ENCODE measurements at regions not wholly inside any gene's neighbourhood (a gene's known extent, or its start where the extent isn't known, plus 50 kb on each side); places are given as distances from the start of the nearest gene placed in this dataset.

DNA sequence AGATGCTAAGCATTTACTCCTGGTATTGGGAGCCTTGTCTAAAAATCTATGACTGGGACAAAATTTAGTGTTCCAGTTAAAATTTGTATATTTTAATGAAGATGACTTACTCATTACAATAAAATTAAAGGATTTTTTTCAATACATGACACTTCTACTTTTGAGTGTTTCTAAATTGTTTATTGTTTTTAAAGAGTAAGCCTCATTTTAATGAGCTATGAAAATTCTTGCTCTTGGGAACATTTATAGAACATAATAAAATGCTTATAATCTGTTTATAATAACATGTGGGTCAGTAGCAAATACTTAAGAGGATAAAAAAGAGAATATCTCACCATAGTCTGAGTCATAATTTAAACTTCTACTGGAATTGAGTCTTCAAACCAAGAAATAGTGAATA, 149.5 kb downstream of the PLCE1 start:
- ATAC-seq = no peak
- FAIRE-seq = peak; percentile 72
- intact Hi-C loops (cut with DNase I) = no loop called here
- Histone ChIP-seq H3K27ac (no peak overlapping the region), H3K4me3 (no peak overlapping the region), H3K36me3 (no peaks in the 10 kb centered on the region), H3K27me3 (no peaks in the 10 kb centered on the region), H3K9me3 (no peaks in the 10 kb centered on the region), H3K4me1 (no peaks in the 10 kb centered on the region)
- DNase-seq = no peak
- TF ChIP-seq, protein P1, sequence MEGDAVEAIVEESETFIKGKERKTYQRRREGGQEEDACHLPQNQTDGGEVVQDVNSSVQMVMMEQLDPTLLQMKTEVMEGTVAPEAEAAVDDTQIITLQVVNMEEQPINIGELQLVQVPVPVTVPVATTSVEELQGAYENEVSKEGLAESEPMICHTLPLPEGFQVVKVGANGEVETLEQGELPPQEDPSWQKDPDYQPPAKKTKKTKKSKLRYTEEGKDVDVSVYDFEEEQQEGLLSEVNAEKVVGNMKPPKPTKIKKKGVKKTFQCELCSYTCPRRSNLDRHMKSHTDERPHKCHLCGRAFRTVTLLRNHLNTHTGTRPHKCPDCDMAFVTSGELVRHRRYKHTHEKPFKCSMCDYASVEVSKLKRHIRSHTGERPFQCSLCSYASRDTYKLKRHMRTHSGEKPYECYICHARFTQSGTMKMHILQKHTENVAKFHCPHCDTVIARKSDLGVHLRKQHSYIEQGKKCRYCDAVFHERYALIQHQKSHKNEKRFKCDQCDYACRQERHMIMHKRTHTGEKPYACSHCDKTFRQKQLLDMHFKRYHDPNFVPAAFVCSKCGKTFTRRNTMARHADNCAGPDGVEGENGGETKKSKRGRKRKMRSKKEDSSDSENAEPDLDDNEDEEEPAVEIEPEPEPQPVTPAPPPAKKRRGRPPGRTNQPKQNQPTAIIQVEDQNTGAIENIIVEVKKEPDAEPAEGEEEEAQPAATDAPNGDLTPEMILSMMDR (IDR thresholded peaks at IDR 0.05) = no peak

DNA sequence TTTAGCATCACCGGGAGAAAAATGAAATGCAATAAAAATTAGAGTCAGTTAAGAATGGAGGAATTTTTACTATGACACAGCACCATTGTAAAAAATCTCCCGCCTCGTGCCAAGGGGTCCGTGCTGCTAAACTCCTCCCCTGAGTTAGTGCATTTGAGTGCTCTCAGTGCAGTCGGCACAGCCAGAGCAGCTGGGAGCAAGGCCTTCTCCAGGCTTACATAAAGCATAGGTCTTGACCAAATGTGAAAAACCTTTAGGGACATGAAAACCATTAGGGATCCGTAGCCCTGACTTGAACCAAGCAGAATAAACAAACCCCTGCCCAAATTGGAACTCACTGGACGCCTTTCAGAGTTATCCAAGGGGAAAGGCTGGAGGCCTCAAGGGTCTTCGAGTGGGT, 152.6 kb downstream of the PLCE1 start:
- TF ChIP-seq, protein P1 (IDR thresholded peaks at IDR 0.05) = no peak
- Histone ChIP-seq H3K27ac (no peak overlapping the region), H3K36me3 (no peaks in the 10 kb centered on the region), H3K4me3 (no peak overlapping the region), H3K27me3 (no peaks in the 10 kb centered on the region), H3K9me3 (no peaks in the 10 kb centered on the region), H3K4me1 (no peaks in the 10 kb centered on the region)
- no peak for FAIRE-seq
- intact Hi-C loops (cut with DNase I) = no loop called here
- DNase-seq = no peak
- 92 to 94% methylated on average over 8 of the region's 8 CpGs for WGBS, 2 donors
- no peak for ATAC-seq

DNA sequence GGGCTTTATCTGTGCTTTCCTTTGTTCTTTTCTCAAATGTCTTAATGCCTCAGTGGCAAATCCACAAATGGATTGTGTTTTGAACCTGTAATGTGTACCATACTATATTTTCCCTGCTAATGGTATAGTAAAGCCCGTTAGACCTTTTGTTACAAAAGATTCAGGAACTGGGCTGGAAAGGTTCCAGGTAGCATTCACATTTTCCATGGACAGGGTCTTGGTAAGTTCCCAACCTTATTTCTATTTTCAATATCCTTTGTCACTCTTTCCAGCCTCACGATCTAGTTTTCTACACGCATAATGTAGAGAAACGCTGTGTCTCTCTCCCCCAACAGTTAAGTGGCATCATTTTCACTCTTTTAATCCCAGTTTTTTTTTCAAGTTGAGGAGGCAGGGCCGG, 153.0 kb downstream of the PLCE1 start:
- Histone ChIP-seq H3K36me3 (no peaks in the 10 kb centered on the region), H3K27me3 (no peaks in the 10 kb centered on the region), H3K9me3 (no peaks in the 10 kb centered on the region), H3K27ac (no peak overlapping the region), H3K4me3 (no peak overlapping the region), H3K4me1 (no peaks in the 10 kb centered on the region)
- 94 to 98% methylated on average over 5 of the region's 5 CpGs for WGBS, 2 donors
- ATAC-seq (no peak), FAIRE-seq (no peak), DNase-seq (no peak)
- TF ChIP-seq, protein P1 (IDR thresholded peaks at IDR 0.05) = no peak
- intact Hi-C loops (cut with DNase I) = no loop called here

DNA sequence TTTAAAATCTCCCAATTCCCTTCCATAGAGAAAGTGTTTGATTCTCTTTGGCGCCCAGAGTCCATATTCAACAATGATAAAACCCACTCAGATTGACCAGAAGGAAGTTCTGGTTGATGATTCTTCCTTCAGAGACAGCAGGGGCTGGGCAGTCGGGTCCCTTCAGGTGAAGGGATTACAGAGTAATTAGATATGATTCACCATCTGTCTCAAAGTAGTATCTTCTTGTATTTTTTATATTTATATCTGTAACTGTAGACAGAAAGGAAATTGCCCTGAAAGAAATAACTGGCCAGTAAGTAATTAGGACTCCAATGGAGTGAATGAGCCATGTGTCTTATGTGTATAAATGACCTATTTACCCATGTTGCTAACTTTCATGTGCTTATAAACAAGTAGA, 156.0 kb downstream of the PLCE1 start:
- Histone ChIP-seq H3K4me1 (no peaks in the 10 kb centered on the region), H3K27ac (no peak overlapping the region), H3K36me3 (no peaks in the 10 kb centered on the region), H3K4me3 (no peak overlapping the region), H3K27me3 (no peaks in the 10 kb centered on the region), H3K9me3 (no peaks in the 10 kb centered on the region)
- TF ChIP-seq, protein P1 (IDR thresholded peaks at IDR 0.05) = no peak
- FAIRE-seq = no peak
- intact Hi-C loops (cut with DNase I) = no loop called here
- 94 to 99% methylated on average over 2 of the region's 2 CpGs for WGBS, 2 donors
- no peak for DNase-seq
- no peak for ATAC-seq

DNA sequence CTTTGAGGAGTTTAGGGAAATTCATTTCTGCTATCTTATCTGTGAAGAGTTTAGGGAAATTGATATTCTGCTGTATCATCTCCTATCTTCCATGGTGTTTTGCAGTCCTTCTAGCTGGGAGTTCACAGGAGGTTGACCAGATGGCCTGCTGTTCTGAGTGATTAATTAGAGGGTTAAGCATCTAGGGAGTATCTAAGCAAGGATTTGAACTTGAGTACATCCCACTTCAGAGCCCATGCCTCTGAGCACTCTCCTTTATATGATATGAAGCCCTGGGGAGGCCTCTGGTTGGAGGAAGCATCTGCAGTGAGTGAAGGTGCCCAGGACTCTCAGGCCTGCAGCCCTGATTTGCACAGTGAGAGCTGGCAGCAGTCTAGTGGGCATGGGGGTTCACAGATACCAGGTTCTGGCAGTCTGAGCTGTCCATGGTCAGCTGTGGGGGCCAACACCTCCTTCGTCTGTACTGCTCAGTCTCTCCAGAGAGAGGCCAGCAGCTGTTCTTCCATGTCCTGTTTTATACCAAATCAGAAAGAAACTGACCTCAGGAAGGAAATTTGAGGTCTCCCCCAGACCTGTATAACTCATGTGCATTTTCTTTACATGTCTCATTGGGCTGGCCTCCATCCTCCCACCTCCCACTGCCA, 156.9 kb downstream of the PLCE1 start:
- DNase-seq (no peak), ATAC-seq (no peak), FAIRE-seq (no peak)
- TF ChIP-seq, protein P1 (IDR thresholded peaks at IDR 0.05) = no peak
- no peaks in the 10 kb centered on the region for H3K27me3 ChIP-seq
- no peaks in the 10 kb centered on the region for H3K4me1 ChIP-seq
- H3K9me3 ChIP-seq = no peaks in the 10 kb centered on the region
- WGBS, 2 donors = 90 to 100% methylated on average over 1 of the region's 1 CpG
- intact Hi-C loops (cut with DNase I) = no loop called here
- H3K4me3 ChIP-seq = no peak overlapping the region
- H3K36me3 ChIP-seq = no peaks in the 10 kb centered on the region
- no peak overlapping the region for H3K27ac ChIP-seq
